Ishikawa (cell line): ENCODE measurements at regions not wholly inside any gene's neighbourhood (a gene's known extent, or its start where the extent isn't known, plus 50 kb on each side); places are given as distances from the start of the nearest gene placed in this dataset.

Experiments
- CEBPB ChIP-seq: IDR thresholded peaks from 2 replicates; pipeline ENCODE4 v1.6.1; 2012
- CREB1 ChIP-seq: IDR thresholded peaks from 2 replicates; pipeline ENCODE4 v1.6.1; 2012; ENCODE audit warnings: low read depth
- EGR1 ChIP-seq: IDR thresholded peaks from 2 replicates; pipeline ENCODE4 v1.6.1; 2012
- EP300 ChIP-seq: IDR thresholded peaks from 2 replicates; pipeline ENCODE4 v1.6.1; 2012; ENCODE audit warnings: borderline replicate concordance
- FOXM1 ChIP-seq: IDR thresholded peaks from 2 replicates; pipeline ENCODE4 v1.6.1; 2012; ENCODE audit warnings: low read depth, borderline replicate concordance
- NFIC ChIP-seq: IDR thresholded peaks from 2 replicates; pipeline ENCODE4 v1.6.1; 2012
- RAD21 ChIP-seq: IDR thresholded peaks from 2 replicates; pipeline ENCODE4 v1.6.1; 2012; ENCODE audit warnings: low read depth
- TAF1 ChIP-seq: IDR thresholded peaks from 2 replicates; pipeline ENCODE4 v1.6.1; 2012; ENCODE audit warnings: low read depth, mild to moderate bottlenecking
- TCF12 ChIP-seq: IDR thresholded peaks from 2 replicates; pipeline ENCODE4 v1.6.1; 2012; ENCODE audit warnings: low read depth
- TEAD4 ChIP-seq: IDR thresholded peaks from 2 replicates; pipeline ENCODE4 v1.6.1; 2012
- YY1 ChIP-seq: IDR thresholded peaks from 2 replicates; pipeline ENCODE4 v1.6.1; 2012; ENCODE audit warnings: low read depth
- ZBTB7A ChIP-seq: IDR thresholded peaks from 2 replicates; pipeline ENCODE4 v1.6.1; 2012; ENCODE audit warnings: low read depth
- TF ChIP-seq, protein P1 (sequence below): IDR thresholded peaks from 2 replicates; pipeline ENCODE4 v1.6.1; 2012
- TF ChIP-seq, protein P2 (sequence below): IDR thresholded peaks from 2 replicates; pipeline ENCODE4 v1.6.1; 2012; ENCODE audit warnings: low read depth, mild to moderate bottlenecking
- TF ChIP-seq, protein P3 (sequence below): IDR thresholded peaks from 2 replicates; pipeline ENCODE4 v1.6.1; 2012

DNA sequence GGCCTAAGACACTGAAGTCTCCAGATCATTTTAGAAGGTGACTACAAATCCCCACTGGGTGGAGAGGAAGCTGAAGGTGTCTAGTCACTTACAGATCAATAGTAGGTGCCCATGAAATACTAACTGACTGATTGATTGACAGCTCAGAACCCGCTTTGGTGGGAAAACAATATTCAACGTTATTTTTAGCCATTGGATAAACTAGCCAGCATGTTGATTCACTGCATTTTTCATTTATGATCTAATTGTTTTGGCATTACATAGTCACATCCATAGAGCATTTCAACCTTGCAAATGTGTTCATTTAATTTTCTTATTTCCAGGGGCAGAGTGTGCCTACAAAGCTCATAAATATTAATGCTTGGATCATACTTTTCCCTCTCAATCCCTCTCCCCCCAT, 162.3 kb downstream of the MREG start:
- TF ChIP-seq TAF1 (no peak), ZBTB7A (no peak), FOXM1 (no peak), TEAD4 (no peak), CEBPB (no peak), NFIC (no peak), RAD21 (no peak), TCF12 (no peak), EGR1 (no peak), EP300 (no peak), YY1 (no peak), CREB1 (no peak)
- TF ChIP-seq, protein P1, sequence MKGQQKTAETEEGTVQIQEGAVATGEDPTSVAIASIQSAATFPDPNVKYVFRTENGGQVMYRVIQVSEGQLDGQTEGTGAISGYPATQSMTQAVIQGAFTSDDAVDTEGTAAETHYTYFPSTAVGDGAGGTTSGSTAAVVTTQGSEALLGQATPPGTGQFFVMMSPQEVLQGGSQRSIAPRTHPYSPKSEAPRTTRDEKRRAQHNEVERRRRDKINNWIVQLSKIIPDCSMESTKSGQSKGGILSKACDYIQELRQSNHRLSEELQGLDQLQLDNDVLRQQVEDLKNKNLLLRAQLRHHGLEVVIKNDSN: no peak
- TF ChIP-seq, protein P2, sequence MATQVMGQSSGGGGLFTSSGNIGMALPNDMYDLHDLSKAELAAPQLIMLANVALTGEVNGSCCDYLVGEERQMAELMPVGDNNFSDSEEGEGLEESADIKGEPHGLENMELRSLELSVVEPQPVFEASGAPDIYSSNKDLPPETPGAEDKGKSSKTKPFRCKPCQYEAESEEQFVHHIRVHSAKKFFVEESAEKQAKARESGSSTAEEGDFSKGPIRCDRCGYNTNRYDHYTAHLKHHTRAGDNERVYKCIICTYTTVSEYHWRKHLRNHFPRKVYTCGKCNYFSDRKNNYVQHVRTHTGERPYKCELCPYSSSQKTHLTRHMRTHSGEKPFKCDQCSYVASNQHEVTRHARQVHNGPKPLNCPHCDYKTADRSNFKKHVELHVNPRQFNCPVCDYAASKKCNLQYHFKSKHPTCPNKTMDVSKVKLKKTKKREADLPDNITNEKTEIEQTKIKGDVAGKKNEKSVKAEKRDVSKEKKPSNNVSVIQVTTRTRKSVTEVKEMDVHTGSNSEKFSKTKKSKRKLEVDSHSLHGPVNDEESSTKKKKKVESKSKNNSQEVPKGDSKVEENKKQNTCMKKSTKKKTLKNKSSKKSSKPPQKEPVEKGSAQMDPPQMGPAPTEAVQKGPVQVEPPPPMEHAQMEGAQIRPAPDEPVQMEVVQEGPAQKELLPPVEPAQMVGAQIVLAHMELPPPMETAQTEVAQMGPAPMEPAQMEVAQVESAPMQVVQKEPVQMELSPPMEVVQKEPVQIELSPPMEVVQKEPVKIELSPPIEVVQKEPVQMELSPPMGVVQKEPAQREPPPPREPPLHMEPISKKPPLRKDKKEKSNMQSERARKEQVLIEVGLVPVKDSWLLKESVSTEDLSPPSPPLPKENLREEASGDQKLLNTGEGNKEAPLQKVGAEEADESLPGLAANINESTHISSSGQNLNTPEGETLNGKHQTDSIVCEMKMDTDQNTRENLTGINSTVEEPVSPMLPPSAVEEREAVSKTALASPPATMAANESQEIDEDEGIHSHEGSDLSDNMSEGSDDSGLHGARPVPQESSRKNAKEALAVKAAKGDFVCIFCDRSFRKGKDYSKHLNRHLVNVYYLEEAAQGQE: no peak
- TF ChIP-seq, protein P3, sequence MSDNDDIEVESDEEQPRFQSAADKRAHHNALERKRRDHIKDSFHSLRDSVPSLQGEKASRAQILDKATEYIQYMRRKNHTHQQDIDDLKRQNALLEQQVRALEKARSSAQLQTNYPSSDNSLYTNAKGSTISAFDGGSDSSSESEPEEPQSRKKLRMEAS: no peak

DNA sequence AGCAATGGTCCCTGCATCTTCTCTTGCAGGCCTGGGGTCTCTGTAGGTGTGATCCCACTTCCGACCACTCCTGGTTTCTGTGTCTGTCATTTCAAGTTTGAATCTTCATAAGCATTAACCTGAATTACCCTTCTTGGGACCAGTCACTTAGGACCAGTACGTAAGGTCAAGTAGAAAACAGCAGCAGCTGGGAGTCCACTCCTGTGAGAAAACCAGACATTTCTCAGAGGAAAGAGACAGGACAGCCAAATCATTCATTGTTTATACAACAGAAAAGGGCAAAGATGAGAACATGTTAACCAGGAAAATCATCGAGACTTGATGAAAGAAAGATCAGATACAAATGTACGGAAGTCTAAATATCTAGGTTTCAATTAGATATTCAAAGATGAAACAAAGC, 163.0 kb downstream of the MREG start:
- no peak for TF ChIP-seq FOXM1
- TF ChIP-seq, protein P1: no peak
- no peak for TF ChIP-seq YY1
- no peak for TF ChIP-seq EP300
- TF ChIP-seq TCF12: no peak

DNA sequence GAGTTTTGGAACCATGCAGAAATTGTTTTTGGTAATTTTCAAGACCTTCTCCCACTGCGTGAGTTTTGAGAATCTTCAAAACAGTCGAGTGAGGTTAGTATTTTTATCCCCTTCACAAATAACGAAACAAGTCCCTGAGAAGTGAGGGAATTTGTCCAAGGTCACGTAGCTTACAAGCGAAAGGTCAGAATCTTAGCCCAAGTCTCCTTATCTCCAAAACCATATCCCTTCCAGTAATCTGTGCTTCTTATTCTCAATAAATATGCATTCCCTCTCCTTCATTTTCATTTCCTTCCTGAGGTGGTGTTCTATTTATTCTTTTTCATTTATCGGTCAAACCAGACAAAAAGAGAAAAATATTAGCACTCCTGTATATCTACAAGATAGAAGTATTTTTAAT, 163.6 kb downstream of the MREG start:
- TF ChIP-seq RAD21 (no peak), EP300 (no peak), NFIC (no peak), ZBTB7A (no peak), TCF12 (no peak), TEAD4 (no peak), TAF1 (no peak), EGR1 (no peak), CREB1 (no peak), FOXM1 (no peak), CEBPB (no peak), YY1 (no peak)
- TF ChIP-seq, protein P2: no peak
- TF ChIP-seq, protein P3: no peak
- TF ChIP-seq, protein P1: no peak

DNA sequence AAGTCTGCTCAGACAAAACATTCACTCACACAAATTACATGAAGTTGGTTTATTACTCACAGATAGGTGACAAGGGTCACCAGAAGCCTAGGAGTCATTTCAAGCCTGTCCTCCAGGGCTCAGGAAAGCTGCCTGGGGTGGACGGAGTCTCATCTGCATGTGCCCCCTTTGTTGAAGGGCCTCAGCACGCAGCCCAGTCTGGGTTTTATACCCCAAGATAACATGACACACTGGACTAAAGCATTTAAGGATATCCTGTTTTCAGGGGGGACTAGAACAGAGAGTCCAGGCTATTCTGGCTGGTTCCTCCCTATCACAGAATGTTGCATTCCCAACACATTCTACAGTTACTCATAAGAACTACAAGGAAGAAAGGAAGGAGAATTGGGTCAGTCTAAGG, 164.7 kb downstream of the MREG start:
- TF ChIP-seq TCF12 (no peak), CEBPB (no peak), EP300 (no peak), EGR1 (no peak), FOXM1 (no peak), NFIC (no peak), TEAD4 (no peak), TAF1 (no peak), RAD21 (no peak), CREB1 (no peak), YY1 (no peak), ZBTB7A (no peak)
- TF ChIP-seq, protein P1: no peak
- TF ChIP-seq, protein P2: no peak
- TF ChIP-seq, protein P3: no peak
